ENCODE measurements at regions not wholly inside any gene's neighbourhood (a gene's known extent, or its start where the extent isn't known, plus 50 kb on each side); places are given as distances from the start of the nearest gene placed in this dataset.

GRCh38 chr10:130956251-130956650, 355.3 kb downstream of the TCERG1L start:
- no peak overlapping the region for H3K4me3 ChIP-seq (ENCODE audit: low read depth, low read length)
- no peak for TF ChIP-seq CTCF (IDR thresholded peaks at IDR 0.05; ENCODE audit: insufficient read depth, low read length, poor library complexity, severe bottlenecking)
- H3K27me3 ChIP-seq (ENCODE audit: control insufficient read depth, insufficient read depth, low read length), result no peaks in the 10 kb centered on the region
- no peaks in the 10 kb centered on the region for H3K36me3 ChIP-seq (ENCODE audit: control insufficient read depth, insufficient read depth, low read length)
- no peak for DNase-seq (ENCODE audit: low read depth)

- no peak for DNase-seq (ENCODE audit: low read depth)
- Histone ChIP-seq H3K4me3 (ENCODE audit: low read depth, low read length) (no peak overlapping the region), H3K36me3 (ENCODE audit: control insufficient read depth, insufficient read depth, low read length) (no peaks in the 10 kb centered on the region), H3K27me3 (ENCODE audit: control insufficient read depth, insufficient read depth, low read length) (no peaks in the 10 kb centered on the region)
- no peak for TF ChIP-seq CTCF (IDR thresholded peaks at IDR 0.05; ENCODE audit: insufficient read depth, low read length, poor library complexity, severe bottlenecking)
Observed at GRCh38 chr10:130957423-130957822, 354.1 kb downstream of the TCERG1L start.

GRCh38 chr10:130958003-130958402, 353.5 kb downstream of the TCERG1L start:
- no peak for TF ChIP-seq CTCF (IDR thresholded peaks at IDR 0.05; ENCODE audit: insufficient read depth, low read length, poor library complexity, severe bottlenecking)
- Histone ChIP-seq H3K4me3 (ENCODE audit: low read depth, low read length) (no peak overlapping the region), H3K36me3 (ENCODE audit: control insufficient read depth, insufficient read depth, low read length) (no peaks in the 10 kb centered on the region), H3K27me3 (ENCODE audit: control insufficient read depth, insufficient read depth, low read length) (no peaks in the 10 kb centered on the region)
- no peak for DNase-seq (ENCODE audit: low read depth)

- Histone ChIP-seq H3K4me3 (ENCODE audit: low read depth, low read length) (no peak overlapping the region), H3K27me3 (ENCODE audit: control insufficient read depth, insufficient read depth, low read length) (no peaks in the 10 kb centered on the region), H3K36me3 (ENCODE audit: control insufficient read depth, insufficient read depth, low read length) (no peaks in the 10 kb centered on the region)
- TF ChIP-seq CTCF (IDR thresholded peaks at IDR 0.05; ENCODE audit: insufficient read depth, low read length, poor library complexity, severe bottlenecking), result no peak
- DNase-seq (ENCODE audit: low read depth), result no peak
Observed at GRCh38 chr10:130958981-130959751, 352.4 kb downstream of the TCERG1L start.

- Histone ChIP-seq H3K4me3 (ENCODE audit: low read depth, low read length) (no peak overlapping the region), H3K36me3 (ENCODE audit: control insufficient read depth, insufficient read depth, low read length) (no peaks in the 10 kb centered on the region), H3K27me3 (ENCODE audit: control insufficient read depth, insufficient read depth, low read length) (no peaks in the 10 kb centered on the region)
- TF ChIP-seq CTCF (IDR thresholded peaks at IDR 0.05; ENCODE audit: insufficient read depth, low read length, poor library complexity, severe bottlenecking), result no peak
- no peak for DNase-seq (ENCODE audit: low read depth)
Observed at GRCh38 chr10:130959752-130960195, 351.7 kb downstream of the TCERG1L start.

GRCh38 chr10:130960531-130960930, 351.0 kb downstream of the TCERG1L start:
- DNase-seq (ENCODE audit: low read depth), result no peak
- H3K4me3 ChIP-seq (ENCODE audit: low read depth, low read length), result no peak overlapping the region
- no peaks in the 10 kb centered on the region for H3K36me3 ChIP-seq (ENCODE audit: control insufficient read depth, insufficient read depth, low read length)
- no peaks in the 10 kb centered on the region for H3K27me3 ChIP-seq (ENCODE audit: control insufficient read depth, insufficient read depth, low read length)
- no peak for TF ChIP-seq CTCF (IDR thresholded peaks at IDR 0.05; ENCODE audit: insufficient read depth, low read length, poor library complexity, severe bottlenecking)
